ENCODE measurements at regions not wholly inside any gene's neighbourhood (a gene's known extent, or its start where the extent isn't known, plus 50 kb on each side); places are given as distances from the start of the nearest gene placed in this dataset.

DNA sequence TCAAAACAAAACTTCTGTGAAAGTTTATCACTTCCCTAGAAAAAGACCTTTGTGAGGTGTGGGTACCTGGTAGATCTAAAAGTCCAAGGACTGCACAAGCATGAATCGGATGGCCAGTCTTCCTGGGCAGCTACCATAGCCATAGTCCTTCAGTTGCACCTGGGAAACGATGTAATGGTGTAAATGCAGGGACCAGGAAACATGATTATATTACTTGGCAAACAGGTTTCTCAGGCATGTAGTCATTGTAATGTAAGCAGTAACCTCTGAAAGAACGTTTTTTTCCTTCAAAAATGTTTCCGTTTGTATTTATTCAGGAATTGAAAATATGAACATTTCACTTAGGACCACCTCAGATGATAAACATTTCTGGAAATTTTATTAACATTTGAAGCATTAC is 433.4 kb downstream of the DTWD2 start:
- in situ Hi-C loops (cut with MboI; ENCODE audit: low sequenced_read_pairs): no loop called here

DNA sequence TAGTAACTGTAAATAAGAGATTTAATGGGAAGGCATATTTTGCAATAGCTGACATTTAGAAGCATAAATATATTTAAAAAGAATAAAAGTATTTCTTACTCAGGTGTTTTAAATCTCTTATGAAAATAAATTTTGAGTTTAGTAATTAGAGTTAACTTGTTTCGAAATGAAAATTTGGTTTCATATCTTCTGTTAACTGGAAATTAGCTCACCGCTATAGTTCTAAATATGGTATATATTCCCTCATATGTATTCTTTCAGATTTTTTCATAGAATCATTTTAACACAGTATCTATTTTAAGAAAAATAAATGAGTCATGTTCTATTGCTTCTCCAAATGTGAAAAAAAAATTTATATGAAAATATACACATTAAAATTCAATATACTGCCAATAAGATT is 434.1 kb downstream of the DTWD2 start:
- in situ Hi-C loops (cut with MboI; ENCODE audit: low sequenced_read_pairs): no loop called here

DNA sequence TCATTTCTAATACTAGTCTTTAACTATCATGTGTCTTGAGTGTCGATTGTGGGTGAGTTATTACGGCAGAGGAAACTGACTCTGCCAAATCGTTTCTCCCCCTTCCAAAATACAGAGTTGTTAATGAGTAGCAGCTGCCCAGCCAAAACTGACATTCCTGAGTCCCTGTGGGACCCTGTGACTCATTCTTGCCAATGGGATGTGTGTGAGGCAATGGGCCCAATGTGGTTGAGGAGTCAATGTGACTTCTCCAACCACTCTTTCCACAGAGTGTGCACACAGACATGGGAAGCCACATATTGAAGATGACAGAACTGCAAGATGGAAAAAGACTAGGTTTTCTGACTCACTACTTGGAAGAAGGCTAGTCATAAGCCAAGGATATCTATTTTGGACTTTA is 434.7 kb downstream of the DTWD2 start:
- in situ Hi-C loops (cut with MboI; ENCODE audit: low sequenced_read_pairs): no loop called here

DNA sequence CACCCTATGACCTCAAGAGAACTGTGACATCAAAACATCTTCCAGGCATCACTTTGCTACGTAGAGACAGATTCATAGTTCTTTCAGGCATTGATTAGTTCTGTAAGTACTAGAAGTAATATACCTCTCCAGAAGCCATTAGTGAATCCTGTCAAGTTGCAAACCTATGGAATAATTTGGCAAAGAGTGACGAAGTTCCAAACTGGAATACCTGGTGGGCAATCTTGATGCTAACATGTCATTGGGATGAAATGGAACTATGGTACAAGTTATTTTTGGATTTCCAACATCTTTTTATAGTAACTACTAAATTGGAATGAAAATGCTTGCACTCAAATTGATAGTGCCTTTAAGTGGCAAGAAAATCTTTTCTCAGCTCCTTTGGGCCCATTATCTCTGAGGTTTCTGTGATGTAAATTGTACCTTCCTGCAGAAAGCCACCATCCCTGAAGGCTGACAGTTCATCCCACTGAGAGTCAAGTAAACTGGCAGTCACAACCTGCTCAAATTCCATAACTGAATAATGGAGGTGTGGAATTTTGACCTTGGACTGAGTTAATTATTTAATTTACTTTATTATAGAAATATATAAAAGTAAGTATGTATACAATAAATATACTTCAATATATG is 435.5 kb downstream of the DTWD2 start:
- in situ Hi-C loops (cut with MboI; ENCODE audit: low sequenced_read_pairs): no loop called here

- in situ Hi-C loops (cut with MboI; ENCODE audit: low sequenced_read_pairs): no loop called here
These were observed 436.2 kb downstream of the DTWD2 start for GRCh38 chr5:118552146-118552545.

DNA sequence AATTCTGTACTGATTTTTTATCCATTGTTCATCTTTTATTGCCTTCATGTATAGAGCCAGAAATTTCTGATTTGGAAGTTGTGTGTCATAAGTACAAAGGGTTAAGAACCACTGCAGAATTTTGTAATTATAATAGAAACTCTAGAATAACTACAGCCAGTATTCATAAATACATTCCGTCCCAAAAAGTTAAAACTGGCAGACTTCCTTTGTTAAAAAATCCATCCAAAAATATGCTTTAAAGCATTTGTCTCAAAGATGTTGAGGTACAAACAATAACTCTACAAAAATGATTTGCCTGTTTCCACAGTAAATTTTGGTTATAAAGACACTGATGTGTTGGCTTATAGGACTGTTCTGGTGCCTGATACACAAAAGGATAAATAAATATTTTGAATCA is 436.6 kb downstream of the DTWD2 start:
- in situ Hi-C loops (cut with MboI; ENCODE audit: low sequenced_read_pairs): no loop called here

- in situ Hi-C loops (cut with MboI; ENCODE audit: low sequenced_read_pairs): no loop called here
These were observed 437.3 kb downstream of the DTWD2 start for GRCh38 chr5:118551031-118551430.

GRCh38 chr5:118548761-118549720 is 439.3 kb downstream of the DTWD2 start:
- in situ Hi-C loops (cut with MboI; ENCODE audit: low sequenced_read_pairs): no loop called here

GRCh38 chr5:118545470-118545869 is 442.9 kb downstream of the DTWD2 start:
- in situ Hi-C loops (cut with MboI; ENCODE audit: low sequenced_read_pairs): no loop called here

GRCh38 chr5:118544887-118545449 is 443.4 kb downstream of the DTWD2 start:
- in situ Hi-C loops (cut with MboI; ENCODE audit: low sequenced_read_pairs): no loop called here

GRCh38 chr5:118533923-118534322 is 454.4 kb downstream of the DTWD2 start:
- in situ Hi-C loops (cut with MboI; ENCODE audit: low sequenced_read_pairs): no loop called here

- in situ Hi-C loops (cut with MboI; ENCODE audit: low sequenced_read_pairs): no loop called here
These were observed 455.2 kb downstream of the DTWD2 start for GRCh38 chr5:118533156-118533555.

GRCh38 chr5:118531276-118531675 is 457.1 kb downstream of the DTWD2 start:
- in situ Hi-C loops (cut with MboI; ENCODE audit: low sequenced_read_pairs): no loop called here

DNA sequence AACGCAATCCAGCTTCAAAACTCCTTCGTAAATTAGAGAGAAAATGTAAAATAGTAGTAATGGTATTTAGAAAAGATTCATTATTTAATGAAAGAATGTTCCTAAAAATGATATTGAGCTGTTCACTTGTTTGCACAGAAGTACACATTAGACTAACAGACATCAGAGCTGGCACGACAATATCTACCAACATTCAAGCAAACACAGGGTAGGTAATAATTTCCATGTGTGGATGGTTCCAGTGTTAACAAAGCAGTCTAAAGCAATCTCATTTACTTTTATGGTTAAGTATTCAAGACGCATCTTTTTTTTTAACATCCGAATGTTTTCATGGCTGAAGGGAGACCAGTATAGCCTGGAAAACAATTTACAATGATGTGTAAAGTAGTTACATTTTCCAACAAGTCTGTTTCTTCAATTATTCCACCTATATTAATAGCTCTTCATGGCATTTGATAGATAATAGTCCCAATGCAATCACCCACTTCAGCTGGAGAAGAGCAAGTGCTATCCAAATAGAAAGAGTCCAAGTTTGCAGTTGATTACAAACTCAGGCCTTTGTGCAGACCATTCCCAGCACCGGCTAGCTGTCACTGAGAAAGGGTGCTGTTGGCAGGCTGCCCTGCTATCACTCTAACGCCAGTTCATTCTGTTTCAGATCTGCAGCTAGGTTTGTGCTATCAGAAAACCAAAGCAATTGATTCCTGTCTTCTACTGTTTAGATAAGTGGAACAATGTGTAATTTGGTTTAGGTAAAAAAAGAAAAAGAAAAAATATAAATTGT is 458.8 kb downstream of the DTWD2 start:
- in situ Hi-C loops (cut with MboI; ENCODE audit: low sequenced_read_pairs): no loop called here

DNA sequence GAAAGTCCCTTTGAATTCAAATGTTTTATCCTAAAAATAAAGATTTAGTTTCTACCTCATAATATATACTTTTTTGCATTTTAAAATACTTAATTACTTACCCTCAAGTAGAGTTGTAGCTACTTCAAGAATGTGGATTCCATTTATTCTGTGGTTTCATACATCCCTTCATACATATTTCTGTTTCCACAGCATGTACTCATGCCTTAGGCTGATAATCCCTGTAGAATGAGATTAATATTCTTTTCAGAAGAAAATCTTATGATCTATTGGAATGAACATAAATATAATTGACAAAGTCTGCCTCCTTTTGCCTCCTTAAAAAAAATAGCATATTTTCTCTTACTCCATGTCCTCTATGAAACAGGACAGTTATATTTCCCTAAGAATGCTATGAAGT is 465.7 kb downstream of the DTWD2 start:
- in situ Hi-C loops (cut with MboI; ENCODE audit: low sequenced_read_pairs): no loop called here

- in situ Hi-C loops (cut with MboI; ENCODE audit: low sequenced_read_pairs): no loop called here
These were observed 467.5 kb downstream of the DTWD2 start for GRCh38 chr5:118520771-118521415.

DNA sequence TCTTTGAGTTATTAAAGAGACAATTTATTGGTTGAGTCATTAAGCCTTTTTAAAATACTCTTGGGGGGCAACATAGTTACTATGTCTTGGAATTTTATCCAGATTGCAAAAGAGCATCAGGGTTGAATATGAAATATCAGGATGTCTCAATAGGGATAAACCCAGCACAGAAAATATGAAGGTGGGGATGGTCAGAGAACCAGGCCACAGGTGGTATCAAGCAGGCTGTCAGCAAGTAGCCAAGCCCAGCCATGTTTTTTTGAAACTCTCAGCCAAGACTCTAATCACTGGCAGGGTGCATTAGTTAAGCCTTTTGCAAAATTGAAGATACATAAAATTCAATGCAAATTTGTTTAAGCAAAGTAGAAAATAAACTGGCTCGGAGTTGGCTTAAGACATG is 468.9 kb downstream of the DTWD2 start:
- in situ Hi-C loops (cut with MboI; ENCODE audit: low sequenced_read_pairs): no loop called here

- in situ Hi-C loops (cut with MboI; ENCODE audit: low sequenced_read_pairs): no loop called here
These were observed 469.6 kb downstream of the DTWD2 start for GRCh38 chr5:118518720-118519119.

GRCh38 chr5:118511846-118512245 is 476.5 kb downstream of the DTWD2 start:
- in situ Hi-C loops (cut with MboI; ENCODE audit: low sequenced_read_pairs): no loop called here

DNA sequence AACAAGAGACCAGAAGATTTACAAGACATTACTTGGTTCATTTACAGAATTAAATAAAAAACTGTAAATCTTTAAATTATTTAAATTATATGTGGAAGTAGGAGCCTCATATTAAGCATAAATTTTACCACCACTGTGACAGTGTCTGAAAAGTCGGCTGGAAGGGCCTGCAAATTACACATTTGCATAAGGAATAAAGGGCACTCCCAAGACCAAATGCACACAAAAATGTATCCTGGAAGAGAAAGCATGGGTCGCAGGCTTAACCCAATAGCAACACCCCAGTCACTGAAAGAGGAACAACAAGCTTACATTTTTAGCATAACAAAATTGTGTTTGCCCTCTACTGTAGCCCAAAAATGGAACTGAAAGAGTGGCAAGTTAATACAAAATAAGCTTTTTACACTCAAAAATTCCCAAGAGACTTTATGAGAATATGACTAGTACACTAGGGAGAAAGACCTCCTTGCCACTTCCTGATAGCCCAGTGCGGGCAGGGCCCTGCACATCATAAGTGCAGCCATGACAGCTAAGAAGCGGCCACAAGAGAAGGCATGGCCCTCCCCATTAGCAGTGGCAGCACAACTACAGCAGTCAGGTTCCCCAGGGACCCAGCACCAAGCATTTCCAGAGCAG is 482.0 kb downstream of the DTWD2 start:
- in situ Hi-C loops (cut with MboI; ENCODE audit: low sequenced_read_pairs): no loop called here

Data from HL-60/S4 (cell line).